HUES6 (cell line): ENCODE measurements at regions not wholly inside any gene's neighbourhood (a gene's known extent, or its start where the extent isn't known, plus 50 kb on each side); places are given as distances from the start of the nearest gene placed in this dataset.
"Not testable (repeated sequence)": the region's sequence is repeated elsewhere in the genome, so short reads cannot be mapped to it uniquely, and the experiment has no call there.

Experiments used
- H3K27ac ChIP-seq: 2 replicates; pipeline ENCODE4 v1.7.0; 2013; ENCODE audit warnings: low read depth, mild to moderate bottlenecking, low read length, inconsistent platforms
- H3K27me3 ChIP-seq: 2 replicates; pipeline ENCODE4 v1.6.1; 2013; ENCODE audit warnings: low read length; ENCODE audit not compliant: control insufficient read depth, insufficient read depth
- H3K36me3 ChIP-seq: 2 replicates; pipeline ENCODE4 v1.6.1; 2013; ENCODE audit warnings: low read length; ENCODE audit not compliant: control insufficient read depth, insufficient read depth
- H3K4me1 ChIP-seq: 2 replicates; pipeline ENCODE4 v1.6.1; 2013; ENCODE audit warnings: low read length; ENCODE audit not compliant: control insufficient read depth, insufficient read depth
- H3K4me3 ChIP-seq: 2 replicates; pipeline ENCODE4 v1.5.1; 2013; ENCODE audit warnings: low read depth, low read length
- H3K9ac ChIP-seq: one replicate; pipeline ENCODE4 v1.6.1; 2013; ENCODE audit warnings: mild to moderate bottlenecking, low read length
- H3K9me3 ChIP-seq: 2 replicates; pipeline ENCODE4 v1.6.1; 2013; ENCODE audit warnings: low read depth, low read length; ENCODE audit not compliant: control insufficient read depth, insufficient read depth

DNA sequence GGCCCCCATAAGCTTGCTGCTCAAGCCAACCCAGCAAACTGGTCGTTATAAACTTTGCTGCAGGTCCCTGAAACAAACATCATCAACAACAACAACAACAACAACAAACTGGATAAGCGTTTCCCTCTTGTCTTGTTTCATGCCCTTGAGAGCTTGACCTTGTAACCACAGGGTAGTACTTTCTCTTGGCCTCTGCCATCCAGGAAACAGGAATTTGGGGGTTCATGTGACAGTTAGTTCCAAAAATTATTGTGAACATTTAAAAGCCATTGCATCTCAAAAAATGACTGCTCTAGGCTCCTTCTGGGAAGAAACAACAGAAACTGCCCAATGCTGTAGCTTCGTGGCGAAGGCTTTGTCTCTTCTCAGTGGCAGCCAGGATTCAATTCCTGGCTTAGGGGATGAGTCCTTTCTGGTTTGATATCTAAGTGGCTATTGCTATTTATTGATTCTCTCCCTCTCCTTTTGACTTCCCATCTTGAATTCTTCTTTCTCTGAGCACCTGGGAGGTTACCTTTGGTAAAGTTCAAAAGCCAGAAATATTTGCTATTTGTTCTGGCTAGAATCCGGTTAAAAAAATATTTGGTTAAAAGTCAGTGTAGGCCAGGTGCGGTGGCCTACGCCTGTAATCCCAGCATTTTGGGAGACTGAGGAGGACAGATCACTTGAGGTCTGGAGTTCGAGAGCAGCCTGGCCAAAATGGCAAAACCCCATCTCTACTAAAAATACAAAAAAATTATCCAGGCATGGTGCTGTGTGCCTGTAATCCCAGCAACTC, 52.0 kb upstream of the CPM start:
- Histone ChIP-seq H3K27me3 (no peaks in the 10 kb centered on the region), H3K36me3 (no peaks in the 10 kb centered on the region), H3K4me3 (no peak overlapping the region), H3K9ac (no peak overlapping the region), H3K4me1 (no peaks in the 10 kb centered on the region), H3K27ac (no peak overlapping the region), H3K9me3 (peaks cover 11% of the 10 kb centered on the region; the same call in 1 of the 2 replicates)

DNA sequence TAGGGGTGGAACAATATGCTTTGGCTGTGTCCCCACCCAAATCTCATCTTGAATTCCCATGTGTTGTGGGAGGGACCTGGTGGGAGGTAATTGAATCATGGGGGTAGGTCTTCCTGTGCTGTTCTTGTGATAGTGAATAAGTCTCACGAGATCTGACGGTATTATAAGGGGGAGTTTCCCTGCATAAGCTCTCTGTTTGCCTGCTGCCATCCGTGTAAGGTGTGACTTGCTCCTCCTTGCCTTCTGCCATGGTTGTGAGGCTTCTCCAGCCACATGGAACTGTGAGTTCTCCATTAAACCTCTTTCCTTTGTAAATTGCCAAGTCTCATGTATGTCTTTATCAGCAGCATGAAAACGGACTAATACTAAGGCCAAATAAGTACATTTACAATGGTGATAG, 64.6 kb upstream of the CPM start:
- H3K27ac ChIP-seq, H3K36me3 ChIP-seq, H3K27me3 ChIP-seq, H3K4me3 ChIP-seq, H3K9ac ChIP-seq, H3K4me1 ChIP-seq: not testable (repeated sequence)
- peaks cover 17% of the 10 kb centered on the region; the same call in 1 of the 2 replicates for H3K9me3 ChIP-seq

DNA sequence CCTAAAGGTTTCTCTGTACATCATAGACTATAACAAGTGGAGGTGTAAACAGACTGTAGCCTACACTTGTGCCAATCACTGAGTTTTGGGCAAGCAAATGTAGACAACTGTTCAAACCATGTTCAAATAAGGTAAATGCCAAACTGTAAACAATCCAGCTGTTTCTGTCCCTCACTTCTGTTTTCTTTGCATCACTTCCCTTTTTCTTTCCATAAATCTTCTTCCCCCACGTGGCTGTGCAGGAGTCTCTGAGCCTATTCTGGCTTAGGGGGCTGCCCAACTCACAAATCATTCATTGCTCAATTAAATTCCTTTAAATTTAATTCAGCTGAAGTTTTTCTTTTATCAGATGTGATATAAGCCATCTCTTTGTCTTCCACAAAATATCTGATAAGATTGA, 65.1 kb upstream of the CPM start:
- H3K36me3 ChIP-seq: no peaks in the 10 kb centered on the region
- H3K9me3 ChIP-seq: peaks cover 17% of the 10 kb centered on the region; the same call in 1 of the 2 replicates
- H3K4me3 ChIP-seq: no peak overlapping the region
- H3K4me1 ChIP-seq: no peaks in the 10 kb centered on the region
- no peak overlapping the region for H3K27ac ChIP-seq
- no peak overlapping the region for H3K9ac ChIP-seq
- no peaks in the 10 kb centered on the region for H3K27me3 ChIP-seq

DNA sequence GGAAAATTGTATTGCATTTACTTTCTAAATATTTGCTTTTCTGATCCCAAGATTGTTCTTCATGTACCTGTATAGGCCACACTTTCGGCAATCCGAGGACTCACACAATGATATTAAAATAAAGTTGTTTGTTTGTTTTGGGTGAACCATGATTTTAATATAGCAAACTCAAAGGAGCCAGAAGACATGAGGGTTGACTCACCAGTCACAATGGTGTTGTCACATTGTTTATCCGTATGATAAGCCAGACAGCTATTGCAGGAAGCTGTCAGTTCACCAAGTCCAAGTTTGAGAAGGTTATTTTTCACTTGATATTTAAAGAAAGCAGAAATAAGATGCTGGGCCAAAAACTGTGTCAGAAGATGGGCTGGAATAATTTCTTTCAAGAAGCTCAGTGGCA, 67.1 kb upstream of the CPM start:
- Histone ChIP-seq H3K36me3 (no peaks in the 10 kb centered on the region), H3K4me3 (no peak overlapping the region), H3K9ac (no peak overlapping the region), H3K4me1 (no peaks in the 10 kb centered on the region), H3K9me3 (peaks cover 17% of the 10 kb centered on the region; the same call in 1 of the 2 replicates), H3K27me3 (no peaks in the 10 kb centered on the region), H3K27ac (no peak overlapping the region)

DNA sequence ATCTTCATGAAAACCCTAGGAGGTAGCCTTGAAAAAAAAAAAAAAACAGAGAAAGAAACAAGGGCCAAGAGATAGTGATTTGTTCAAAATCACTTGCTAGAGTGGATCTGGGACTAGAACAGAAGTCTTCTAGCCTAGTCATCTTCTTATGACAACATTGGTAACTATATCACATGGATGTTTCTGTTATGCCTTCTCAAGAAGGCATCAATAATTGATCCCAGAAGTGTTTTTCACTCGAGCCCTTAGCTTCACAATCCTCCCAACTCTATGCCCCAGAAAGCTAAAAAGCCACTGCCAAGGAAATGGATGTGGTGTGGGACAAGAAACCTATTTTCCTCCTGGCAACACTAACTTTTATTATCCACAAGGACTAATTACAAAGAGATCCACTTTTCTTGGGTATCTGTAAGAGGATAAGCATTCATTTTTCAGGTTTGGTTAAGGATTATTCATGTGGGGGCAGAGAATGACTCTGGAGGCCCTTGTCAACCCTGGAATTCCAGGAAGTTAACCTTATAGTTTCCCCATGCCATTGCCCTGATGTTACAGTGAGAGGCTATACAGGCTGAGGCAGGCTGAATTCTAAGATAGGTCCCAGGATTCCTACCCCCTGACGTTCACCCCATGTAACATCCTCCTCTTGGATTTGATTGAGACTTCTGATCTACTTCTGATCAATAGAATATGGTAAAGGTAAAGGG, 67.7 kb upstream of the CPM start:
- H3K4me1 ChIP-seq: no peaks in the 10 kb centered on the region
- H3K27me3 ChIP-seq: no peaks in the 10 kb centered on the region
- H3K9ac ChIP-seq: no peak overlapping the region
- H3K9me3 ChIP-seq: peaks cover 17% of the 10 kb centered on the region; the same call in 1 of the 2 replicates
- H3K27ac ChIP-seq: no peak overlapping the region
- H3K4me3 ChIP-seq: no peak overlapping the region
- H3K36me3 ChIP-seq: no peaks in the 10 kb centered on the region

DNA sequence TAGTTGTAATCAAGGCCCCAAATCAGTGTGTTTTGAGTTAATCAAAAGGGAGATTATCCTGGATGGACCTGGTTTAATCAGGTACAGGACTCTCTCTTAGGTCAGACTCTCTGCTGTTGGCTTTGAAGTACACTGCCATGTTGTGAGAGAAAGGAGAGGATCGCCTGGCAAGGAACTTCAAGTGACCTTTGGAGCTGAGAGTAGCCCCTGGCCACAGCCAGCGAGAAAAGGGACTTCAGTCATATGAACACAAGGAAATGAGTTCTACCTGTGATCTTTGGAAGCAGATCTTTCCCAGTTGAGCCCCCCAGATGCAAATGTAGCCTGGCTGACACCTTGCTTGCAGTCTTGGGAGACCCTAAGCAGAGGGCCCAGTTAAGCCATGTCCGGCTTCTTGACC, 68.3 kb upstream of the CPM start:
- Histone ChIP-seq H3K4me1 (no peaks in the 10 kb centered on the region), H3K27ac (no peak overlapping the region), H3K9me3 (peaks cover 17% of the 10 kb centered on the region; the same call in 1 of the 2 replicates), H3K9ac (no peak overlapping the region), H3K4me3 (no peak overlapping the region), H3K36me3 (no peaks in the 10 kb centered on the region), H3K27me3 (no peaks in the 10 kb centered on the region)

DNA sequence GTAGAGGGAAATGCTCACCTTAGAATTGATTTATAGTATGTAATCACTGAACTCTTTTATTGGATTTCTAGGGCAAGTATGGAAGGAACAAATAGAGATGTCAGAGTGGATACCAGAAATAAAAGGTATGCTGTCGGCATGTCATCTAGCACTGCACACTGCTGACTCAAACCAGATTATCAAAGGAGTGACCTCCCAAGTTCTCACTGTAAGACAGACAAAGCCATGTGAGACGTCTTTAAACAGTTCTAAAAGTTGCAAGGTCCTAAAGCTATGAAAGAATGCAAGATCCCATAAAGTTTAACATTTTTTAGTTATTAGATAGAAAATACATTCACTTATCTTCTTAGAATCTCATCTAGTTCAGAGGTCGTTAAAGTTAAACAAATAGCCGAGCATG, 70.0 kb upstream of the CPM start:
- no peak overlapping the region for H3K27ac ChIP-seq
- H3K4me1 ChIP-seq: peaks cover 13% of the 10 kb centered on the region
- H3K36me3 ChIP-seq: no peaks in the 10 kb centered on the region
- no peaks in the 10 kb centered on the region for H3K27me3 ChIP-seq
- peaks cover 9% of the 10 kb centered on the region; the same call in 1 of the 2 replicates for H3K9me3 ChIP-seq
- no peak overlapping the region for H3K9ac ChIP-seq
- no peak overlapping the region for H3K4me3 ChIP-seq

DNA sequence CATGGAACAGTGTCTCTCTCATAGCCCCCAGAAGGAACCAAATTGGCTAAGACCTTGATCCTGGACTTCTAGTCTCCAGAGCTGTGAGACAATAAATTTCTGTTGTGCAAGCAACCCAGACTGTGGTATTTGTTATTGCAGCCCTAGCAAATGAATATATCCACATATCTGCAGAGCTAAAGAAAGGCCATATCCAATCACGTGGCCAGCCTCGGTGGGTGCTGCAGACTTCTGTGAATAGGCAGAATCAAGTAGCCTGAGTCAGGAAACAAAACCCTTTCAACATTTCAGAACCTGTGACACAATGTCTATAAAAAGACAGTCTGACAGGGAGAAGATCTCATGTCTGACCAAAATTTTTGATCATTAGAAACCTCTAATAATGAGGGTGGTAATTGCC, 71.0 kb upstream of the CPM start:
- Histone ChIP-seq H3K4me3 (no peak overlapping the region), H3K9ac (no peak overlapping the region), H3K36me3 (no peaks in the 10 kb centered on the region), H3K27me3 (no peaks in the 10 kb centered on the region), H3K27ac (no peak overlapping the region), H3K4me1 (peaks cover 21% of the 10 kb centered on the region), H3K9me3 (peaks cover 7% of the 10 kb centered on the region; the same call in 1 of the 2 replicates)

DNA sequence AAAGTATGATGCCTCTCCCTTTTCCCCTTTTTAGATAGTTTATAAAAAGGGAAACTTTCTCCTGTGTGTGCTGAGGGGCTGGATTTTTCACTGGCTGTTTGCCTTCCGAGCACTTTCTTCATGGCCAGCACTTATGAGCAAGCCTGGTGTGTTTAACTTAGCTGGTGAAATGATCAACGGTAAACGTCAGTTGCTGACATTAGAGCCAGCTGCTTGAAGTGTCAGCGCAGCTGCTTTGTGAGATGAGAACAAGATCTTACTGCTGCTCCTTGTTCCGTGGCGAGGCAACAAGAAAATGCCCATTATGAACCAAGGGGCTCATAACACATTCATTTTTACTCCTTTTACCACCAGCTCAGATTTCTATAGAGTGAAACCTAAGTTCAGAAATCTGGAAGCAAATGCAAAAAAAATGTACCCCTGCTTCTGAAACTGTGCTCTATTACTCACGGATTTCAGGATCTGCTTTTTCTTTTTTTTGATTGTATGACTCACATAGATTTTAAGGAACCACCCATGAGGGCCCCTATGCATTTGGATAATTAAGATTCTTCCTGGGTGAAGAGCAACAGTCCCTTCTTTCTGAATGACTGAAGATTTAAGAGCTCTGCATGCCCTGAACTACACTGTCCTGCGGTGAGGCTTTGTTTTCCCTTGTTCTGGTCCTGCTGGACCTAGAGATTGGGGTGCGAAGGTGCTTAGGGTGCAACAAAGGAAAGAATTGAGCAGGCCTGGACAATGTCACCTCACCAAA, 74.3 kb upstream of the CPM start:
- Histone ChIP-seq H3K36me3 (no peaks in the 10 kb centered on the region), H3K9ac (peak overlapping the region; percentile 10)

DNA sequence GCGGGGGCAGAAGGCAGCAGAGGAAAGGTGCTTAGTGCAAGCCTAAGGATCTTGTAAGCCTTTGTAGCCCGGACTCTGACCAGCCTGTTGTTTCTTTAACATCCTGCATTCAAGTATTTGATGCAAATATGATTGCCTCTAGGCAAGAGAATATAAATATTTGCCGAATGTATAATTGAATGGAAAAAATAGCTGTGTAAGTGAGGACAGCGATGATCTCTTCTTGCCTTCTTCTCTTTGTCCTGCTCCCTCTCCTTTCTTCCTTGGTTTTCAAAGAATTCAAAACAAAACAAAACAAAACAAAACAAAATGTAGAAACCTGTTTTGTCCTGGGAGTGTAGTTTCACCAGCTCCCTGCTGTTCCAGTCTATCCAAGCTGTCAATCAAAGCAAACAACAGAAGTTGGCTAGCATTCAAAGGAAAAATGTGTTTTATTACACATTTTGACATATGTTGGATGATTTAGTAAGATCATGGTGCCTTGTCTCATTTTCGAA, 74.9 kb upstream of the CPM start:
- Histone ChIP-seq H3K27me3 (no peaks in the 10 kb centered on the region), H3K9ac (peak overlapping the region; percentile 10), H3K9me3 (no peaks in the 10 kb centered on the region), H3K36me3 (no peaks in the 10 kb centered on the region), H3K27ac (no peak overlapping the region), H3K4me3 (no peak overlapping the region), H3K4me1 (peaks cover 21% of the 10 kb centered on the region)

More for the DNA sequence above, 74.3 kb upstream of the CPM start:
- H3K9me3 ChIP-seq: no peaks in the 10 kb centered on the region
- no peak overlapping the region for H3K4me3 ChIP-seq
- peaks cover 21% of the 10 kb centered on the region for H3K4me1 ChIP-seq
- no peak overlapping the region for H3K27ac ChIP-seq
- H3K27me3 ChIP-seq: no peaks in the 10 kb centered on the region
